Colonic mucosa (tissue), 4 donors: ENCODE measurements at regions not wholly inside any gene's neighbourhood (a gene's known extent, or its start where the extent isn't known, plus 50 kb on each side); places are given as distances from the start of the nearest gene placed in this dataset.

Source experiments
- DNase-seq: peaks from one replicate; pipeline ENCODE4 v3.0.0-alpha.2; 2020
- H3K27ac ChIP-seq: fragments of 200-600 bp; one replicate; pipeline ENCODE4 v1.8.0; 2021
- H3K27me3 ChIP-seq: fragments of 200-600 bp; one replicate; pipeline ENCODE4 v1.8.0; 2021
- H3K36me3 ChIP-seq: fragments of 200-600 bp; one replicate; pipeline ENCODE4 v1.8.0; 2021
- H3K4me1 ChIP-seq: fragments of 200-600 bp; one replicate; pipeline ENCODE4 v1.8.0; 2021; ENCODE audit warnings: mild to moderate bottlenecking
- H3K4me3 ChIP-seq: fragments of 200-600 bp; one replicate; pipeline ENCODE4 v1.8.0; 2021
- H3K9ac ChIP-seq, 2 donors: one replicate each; pipeline ENCODE4 v1.7.0; 2013; ENCODE audit warnings: control low read depth in 2 of 2, low read depth in 2 of 2, low read length in 2 of 2
- H3K9me3 ChIP-seq: fragments of 200-600 bp; one replicate; pipeline ENCODE4 v1.8.0; 2021
- CTCF ChIP-seq: fragments of 200-600 bp; IDR thresholded peaks from one replicate; pipeline ENCODE4 v1.8.0; 2022; ENCODE audit warnings: antibody characterized with exemption, mild to moderate bottlenecking
- intact Hi-C: fragments of 100-400 bp; cut with DNase I; formaldehyde crosslinking; loops from one replicate; pipeline ENCODE4 v1.14.1; 2022
- donor health status: healthy.
- donor health status: DM: no; HTN: no; CAD: no.
- donor health status: DM: no; HTN: no; CAD: no.

- Histone ChIP-seq H3K27ac (no peak overlapping the region), H3K4me3 (no peak overlapping the region), H3K9ac (no peak overlapping the region), H3K9me3 (no peaks in the 10 kb centered on the region), H3K36me3 (no peaks in the 10 kb centered on the region), H3K4me1 (no peaks in the 10 kb centered on the region), H3K27me3 (no peaks in the 10 kb centered on the region)
- no peak for TF ChIP-seq CTCF
- DNase-seq = no peak
- intact Hi-C loops = no loop called here
These were observed 1688.0 kb upstream of the AGA start for GRCh38 chr4:179130122-179130714.

- Histone ChIP-seq H3K9me3 (no peaks in the 10 kb centered on the region), H3K9ac (no peak overlapping the region), H3K4me1 (no peaks in the 10 kb centered on the region), H3K4me3 (no peak overlapping the region), H3K27me3 (no peaks in the 10 kb centered on the region), H3K36me3 (no peaks in the 10 kb centered on the region), H3K27ac (no peak overlapping the region)
- no peak for TF ChIP-seq CTCF
- DNase-seq = no peak
- intact Hi-C loops = no loop called here
These were observed 1703.7 kb upstream of the AGA start for GRCh38 chr4:179145746-179146525.

DNA sequence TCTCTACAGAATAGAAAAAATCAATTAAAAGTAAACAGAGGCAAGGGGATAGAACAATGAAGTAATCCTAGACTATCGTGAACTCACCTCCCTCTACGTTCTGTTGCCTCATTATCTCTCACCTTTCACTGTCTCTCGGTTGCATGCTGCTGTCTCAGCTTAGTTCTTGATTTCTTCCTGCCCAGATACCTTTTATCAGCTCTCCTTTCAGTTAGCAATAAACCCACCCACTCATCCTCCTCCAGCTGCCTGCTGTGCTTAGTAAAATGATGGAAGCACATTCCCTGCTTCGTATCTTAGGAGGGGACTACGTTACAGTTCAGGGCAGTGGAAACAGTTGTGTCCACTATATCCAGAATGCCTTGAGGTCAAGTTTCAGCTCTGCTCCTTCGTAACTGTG lies 1709.5 kb upstream of the AGA start:
- H3K4me1 ChIP-seq = no peaks in the 10 kb centered on the region
- no peaks in the 10 kb centered on the region for H3K36me3 ChIP-seq
- H3K27me3 ChIP-seq = no peaks in the 10 kb centered on the region
- DNase-seq = no peak
- no peak overlapping the region for H3K4me3 ChIP-seq
- H3K9me3 ChIP-seq = no peaks in the 10 kb centered on the region
- TF ChIP-seq CTCF = no peak
- H3K27ac ChIP-seq = no peak overlapping the region
- intact Hi-C loops = no loop called here
- H3K9ac ChIP-seq = no peak overlapping the region

- no peaks in the 10 kb centered on the region for H3K4me1 ChIP-seq
- H3K27me3 ChIP-seq = no peaks in the 10 kb centered on the region
- no peak overlapping the region for H3K4me3 ChIP-seq
- no peaks in the 10 kb centered on the region for H3K9me3 ChIP-seq
- no peaks in the 10 kb centered on the region for H3K36me3 ChIP-seq
- intact Hi-C loops = no loop called here
- no peak overlapping the region for H3K27ac ChIP-seq
- H3K9ac ChIP-seq = no peak overlapping the region
- no peak for DNase-seq
- no peak for TF ChIP-seq CTCF
These were observed 1720.9 kb upstream of the AGA start for GRCh38 chr4:179163147-179163546.

DNA sequence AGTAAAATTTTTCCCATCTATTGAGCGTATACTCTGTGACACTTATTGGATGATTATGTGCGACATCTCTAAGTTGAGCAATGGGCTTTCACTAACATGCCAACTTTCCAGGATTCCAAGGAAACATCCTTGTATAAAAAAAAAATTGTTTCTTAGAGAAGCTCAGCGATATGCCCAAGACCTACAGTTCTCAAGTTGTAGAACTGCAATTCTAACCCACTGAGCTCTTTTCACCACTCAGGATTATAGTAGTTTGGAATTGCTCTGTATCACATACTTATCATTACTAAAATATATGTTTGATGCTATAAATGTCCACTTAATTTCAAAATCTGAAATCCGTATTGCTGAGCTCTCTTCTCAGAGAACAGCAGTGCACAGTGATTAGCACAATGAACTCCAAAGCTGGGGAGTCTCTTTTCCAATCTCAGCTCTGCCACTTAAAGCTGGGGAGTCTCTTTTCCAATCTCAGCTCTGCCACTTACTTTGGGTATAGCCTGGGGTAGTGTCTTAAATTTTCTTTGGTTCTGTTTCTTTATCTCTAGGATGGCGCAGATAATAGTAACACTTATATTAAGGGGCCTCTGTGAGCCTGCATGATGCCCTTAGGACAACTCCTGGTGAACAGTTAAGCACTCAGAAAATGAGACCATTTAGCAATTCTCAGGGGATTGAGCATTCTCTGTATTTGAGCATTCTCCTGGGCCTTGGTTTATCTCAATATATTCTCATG lies 1722.2 kb upstream of the AGA start:
- no peak for DNase-seq
- Histone ChIP-seq H3K9me3 (no peaks in the 10 kb centered on the region), H3K9ac (no peak overlapping the region), H3K36me3 (no peaks in the 10 kb centered on the region), H3K4me1 (no peaks in the 10 kb centered on the region), H3K27ac (no peak overlapping the region), H3K4me3 (no peak overlapping the region), H3K27me3 (no peaks in the 10 kb centered on the region)
- intact Hi-C loops = no loop called here
- TF ChIP-seq CTCF = no peak
